ENCODE measurements at regions not wholly inside any gene's neighbourhood (a gene's known extent, or its start where the extent isn't known, plus 50 kb on each side); places are given as distances from the start of the nearest gene placed in this dataset.

DNA sequence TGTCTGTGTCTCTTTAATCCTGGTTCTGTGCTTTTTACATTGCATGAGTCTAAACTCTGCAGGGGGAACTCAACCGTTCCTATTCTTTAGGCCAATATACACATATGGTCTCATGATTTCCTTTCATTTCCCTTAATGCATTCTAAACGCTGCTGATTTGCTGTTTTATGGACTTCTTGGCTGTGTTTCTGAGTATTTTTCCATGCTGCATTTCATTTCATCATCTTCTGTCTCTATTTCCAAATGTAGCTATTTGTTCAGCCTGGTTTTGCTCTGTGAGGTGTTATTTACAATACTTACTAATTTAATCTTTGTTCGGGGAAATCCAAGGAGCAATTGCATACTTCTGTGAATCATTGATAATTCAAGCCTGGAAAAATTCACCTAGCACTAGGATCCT, 897.2 kb downstream of the TSN start:
- no peak for TF ChIP-seq POLR2A (IDR thresholded peaks at IDR 0.05; ENCODE audit: low read depth, low read length)
- no peak for TF ChIP-seq TAF1 (IDR thresholded peaks at IDR 0.05; ENCODE audit: borderline replicate concordance, low read depth, low read length)
- TF ChIP-seq POLR2AphosphoS5 (IDR thresholded peaks at IDR 0.05; ENCODE audit: low read depth, low read length): no peak
- FAIRE-seq (no peak), DNase-seq (ENCODE audit: insufficient read length) (no peak)

DNA sequence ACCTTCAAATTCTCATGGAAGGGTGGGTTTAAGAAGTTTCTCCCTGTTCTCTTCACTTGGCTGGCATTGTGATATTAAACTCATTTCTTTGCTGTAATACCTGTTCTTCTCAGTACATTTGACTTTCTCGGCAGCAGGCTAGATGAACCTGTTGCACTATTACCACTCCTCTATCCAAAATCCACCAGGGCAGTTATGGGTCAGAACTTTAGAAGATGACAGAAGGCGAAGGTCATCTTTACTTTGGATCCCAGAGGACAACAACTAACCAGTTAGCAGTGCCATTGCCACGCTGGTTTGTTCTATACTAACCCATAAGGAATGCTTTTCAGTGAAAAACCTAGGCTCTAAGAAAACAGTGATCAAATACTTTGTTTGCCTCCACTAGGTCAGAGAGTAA, 901.0 kb downstream of the TSN start:
- FAIRE-seq (peak; percentile 78), DNase-seq (ENCODE audit: insufficient read length) (no peak)
- no peak for TF ChIP-seq POLR2A (IDR thresholded peaks at IDR 0.05; ENCODE audit: low read depth, low read length)
- TF ChIP-seq TAF1 (IDR thresholded peaks at IDR 0.05; ENCODE audit: borderline replicate concordance, low read depth, low read length): no peak
- no peak for TF ChIP-seq POLR2AphosphoS5 (IDR thresholded peaks at IDR 0.05; ENCODE audit: low read depth, low read length)

DNA sequence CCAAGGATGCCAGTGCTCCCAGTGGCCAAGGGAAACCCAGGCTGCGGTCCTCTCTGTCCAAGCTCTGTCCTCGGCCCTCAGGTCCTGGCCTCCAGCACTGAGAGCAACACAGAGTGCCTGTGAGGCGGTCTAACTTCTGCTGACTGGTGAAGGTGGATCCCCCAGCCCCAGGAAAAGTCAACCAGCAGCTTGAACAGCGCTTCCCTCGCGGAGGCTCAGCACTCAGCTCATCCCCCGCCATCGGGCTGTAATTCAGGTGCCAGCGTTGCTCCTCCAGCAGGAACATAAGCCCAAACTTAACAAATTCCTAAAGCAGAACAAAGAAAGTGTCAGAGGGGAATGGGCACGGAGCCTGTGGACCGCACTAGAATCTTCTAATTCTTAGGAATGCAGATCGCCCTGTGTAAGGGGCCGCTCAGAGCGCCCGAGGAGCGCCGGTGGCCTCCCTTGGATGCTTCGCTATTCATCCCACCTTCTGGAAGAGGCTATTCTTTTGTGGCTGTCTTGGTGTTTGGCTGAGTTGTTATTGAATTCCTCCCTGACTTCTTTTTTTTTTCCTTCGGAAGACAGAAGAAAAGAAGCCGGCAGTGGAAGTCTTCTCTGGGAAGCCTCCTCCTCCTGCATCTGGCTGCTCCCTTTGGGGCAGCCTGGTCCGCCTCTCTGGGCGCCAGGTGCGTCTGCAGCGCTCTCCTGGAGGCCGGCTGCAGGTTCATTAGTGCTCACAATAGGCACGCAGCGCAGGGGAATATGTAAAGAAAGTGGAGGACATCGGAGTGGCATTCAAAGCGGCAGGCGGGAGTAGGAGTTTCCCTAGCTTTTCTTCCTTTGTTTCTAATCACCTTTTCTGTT, 905.6 kb downstream of the TSN start:
- no peak for TF ChIP-seq POLR2AphosphoS5 (IDR thresholded peaks at IDR 0.05; ENCODE audit: low read depth, low read length)
- TF ChIP-seq POLR2A (IDR thresholded peaks at IDR 0.05; ENCODE audit: low read depth, low read length): no peak
- no peak for TF ChIP-seq TAF1 (IDR thresholded peaks at IDR 0.05; ENCODE audit: borderline replicate concordance, low read depth, low read length)
- DNase-seq (ENCODE audit: insufficient read length) (no peak), FAIRE-seq (peak; percentile 14)

DNA sequence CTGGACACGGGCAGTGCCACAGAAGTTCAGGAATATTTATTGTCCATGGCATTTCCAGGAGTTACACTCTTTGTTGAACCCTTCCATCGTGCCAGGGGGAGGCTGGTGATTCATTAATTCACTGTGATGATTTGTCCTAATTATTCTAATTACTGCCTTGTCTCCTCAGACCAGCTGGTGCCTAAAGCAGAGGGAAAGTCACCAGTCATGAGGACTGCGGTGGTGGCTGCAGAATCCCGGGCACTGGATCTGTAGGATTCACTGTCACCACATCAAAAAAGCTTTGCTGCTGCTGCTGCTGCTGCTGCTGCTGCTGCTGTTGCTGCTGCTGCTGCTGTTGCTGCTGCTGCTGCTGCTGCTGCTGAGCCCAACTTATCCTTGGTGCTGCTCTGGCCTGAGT, 908.2 kb downstream of the TSN start:
- no peak for TF ChIP-seq TAF1 (IDR thresholded peaks at IDR 0.05; ENCODE audit: borderline replicate concordance, low read depth, low read length)
- TF ChIP-seq POLR2AphosphoS5 (IDR thresholded peaks at IDR 0.05; ENCODE audit: low read depth, low read length): no peak
- no peak for TF ChIP-seq POLR2A (IDR thresholded peaks at IDR 0.05; ENCODE audit: low read depth, low read length)
- FAIRE-seq (no peak), DNase-seq (ENCODE audit: insufficient read length) (no peak)

DNA sequence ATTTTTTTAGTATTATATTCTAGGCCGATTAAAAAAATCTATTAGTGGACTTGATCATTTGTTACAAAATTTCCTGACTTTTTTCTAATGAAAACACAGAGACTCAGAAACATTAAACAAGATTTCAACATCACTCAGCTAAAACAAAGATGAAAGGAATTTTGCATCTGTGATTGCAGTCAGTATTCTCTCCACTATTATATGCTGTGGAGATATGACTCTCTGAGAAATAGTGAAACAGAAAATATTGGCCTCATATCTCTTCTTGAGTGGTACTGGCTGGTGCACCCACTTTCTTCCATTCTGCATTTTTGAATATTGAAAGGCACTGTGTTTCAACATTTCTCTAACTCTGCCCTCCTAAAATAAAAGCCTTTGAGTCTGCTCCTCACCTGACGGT, 914.2 kb downstream of the TSN start:
- no peak for TF ChIP-seq POLR2A (IDR thresholded peaks at IDR 0.05; ENCODE audit: low read depth, low read length)
- TF ChIP-seq POLR2AphosphoS5 (IDR thresholded peaks at IDR 0.05; ENCODE audit: low read depth, low read length): no peak
- TF ChIP-seq TAF1 (IDR thresholded peaks at IDR 0.05; ENCODE audit: borderline replicate concordance, low read depth, low read length): no peak
- FAIRE-seq (no peak), DNase-seq (ENCODE audit: insufficient read length) (no peak)

DNA sequence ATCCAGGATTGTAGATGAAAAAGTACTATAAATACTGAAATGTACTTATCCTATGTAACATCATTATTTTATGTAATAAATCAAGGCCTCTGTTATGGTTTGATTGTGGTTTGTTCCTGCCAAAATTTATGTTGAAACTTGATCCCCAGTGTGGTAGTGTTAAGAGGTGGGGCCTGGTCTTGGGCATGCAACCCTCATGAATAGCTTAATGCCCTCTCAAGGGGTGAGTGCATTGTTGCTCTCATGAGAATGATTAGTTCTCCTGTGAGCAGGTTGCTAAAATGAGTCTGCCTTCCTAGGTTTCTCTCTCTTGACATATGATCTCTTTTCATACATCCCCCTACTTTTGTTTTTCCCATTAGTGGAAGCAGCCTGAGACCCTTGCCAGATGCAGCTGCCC, 915.4 kb downstream of the TSN start:
- FAIRE-seq: no peak
- TF ChIP-seq TAF1 (IDR thresholded peaks at IDR 0.05; ENCODE audit: borderline replicate concordance, low read depth, low read length) (no peak), POLR2AphosphoS5 (IDR thresholded peaks at IDR 0.05; ENCODE audit: low read depth, low read length) (no peak), POLR2A (IDR thresholded peaks at IDR 0.05; ENCODE audit: low read depth, low read length) (no peak)
- DNase-seq (ENCODE audit: insufficient read length): no peak

DNA sequence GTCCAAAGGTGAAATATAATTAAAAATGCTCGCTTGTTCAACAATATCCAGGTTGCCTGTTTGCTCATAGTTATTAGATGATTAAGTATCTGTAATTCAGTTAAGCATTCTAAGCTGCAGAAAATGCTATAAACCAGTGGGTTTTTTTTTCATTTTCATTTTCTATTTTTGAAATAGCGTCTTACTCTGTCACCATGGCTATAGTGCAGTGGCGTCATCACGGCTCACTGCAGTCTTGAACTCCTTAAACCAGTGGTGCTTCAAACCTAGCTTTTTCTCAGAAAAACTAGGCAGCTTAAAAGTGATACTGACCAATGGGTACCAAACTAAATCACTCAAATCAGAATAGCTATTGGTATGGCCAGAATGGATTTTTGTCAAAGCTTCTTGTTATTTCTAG, 925.2 kb downstream of the TSN start:
- no peak for DNase-seq (ENCODE audit: insufficient read length)
- no peak for TF ChIP-seq POLR2A (IDR thresholded peaks at IDR 0.05; ENCODE audit: low read depth, low read length)
- no peak for TF ChIP-seq POLR2AphosphoS5 (IDR thresholded peaks at IDR 0.05; ENCODE audit: low read depth, low read length)
- no peak for TF ChIP-seq TAF1 (IDR thresholded peaks at IDR 0.05; ENCODE audit: borderline replicate concordance, low read depth, low read length)
- no peak for FAIRE-seq

DNA sequence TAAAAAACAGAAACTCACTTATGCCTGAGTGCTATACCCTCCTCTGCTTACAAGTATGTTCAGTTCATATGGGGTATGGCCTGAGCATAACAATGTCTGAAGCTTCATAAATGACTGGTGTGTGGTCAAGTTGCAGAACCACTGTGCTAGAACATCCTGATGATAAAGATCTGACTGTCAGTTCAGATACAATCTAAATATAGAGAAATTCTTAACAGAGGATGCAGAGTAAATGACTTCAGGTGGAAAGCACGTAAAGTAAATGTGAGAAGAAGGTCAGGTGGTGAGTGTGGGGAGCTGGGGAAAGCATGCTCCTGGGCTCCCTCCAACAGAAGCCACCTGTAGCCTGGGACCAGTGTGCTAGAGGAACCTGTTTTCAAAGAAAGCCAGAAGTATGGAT, 926.2 kb downstream of the TSN start:
- DNase-seq (ENCODE audit: insufficient read length) (no peak), FAIRE-seq (peak; percentile 64)
- TF ChIP-seq POLR2AphosphoS5 (IDR thresholded peaks at IDR 0.05; ENCODE audit: low read depth, low read length) (no peak), TAF1 (IDR thresholded peaks at IDR 0.05; ENCODE audit: borderline replicate concordance, low read depth, low read length) (no peak), POLR2A (IDR thresholded peaks at IDR 0.05; ENCODE audit: low read depth, low read length) (no peak)

DNA sequence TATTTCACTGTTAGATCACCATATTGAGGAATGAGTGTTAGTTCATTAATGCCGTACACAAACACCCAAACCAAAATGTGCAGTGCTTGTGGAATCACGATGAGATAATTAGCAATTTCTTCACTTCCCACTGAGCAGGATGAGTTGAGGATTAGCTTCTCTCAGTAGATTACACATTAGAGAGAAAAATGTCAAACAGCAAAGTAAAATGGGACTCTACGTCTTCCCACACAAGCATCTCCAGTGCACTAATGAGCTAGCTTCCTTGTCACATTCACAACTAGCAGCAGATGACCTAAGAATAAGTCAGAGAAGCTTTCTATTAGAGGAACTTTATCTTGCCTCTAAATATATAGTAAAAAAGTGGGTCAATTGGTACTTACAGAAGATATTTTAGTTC, 926.9 kb downstream of the TSN start:
- peak; percentile 70 for FAIRE-seq
- DNase-seq (ENCODE audit: insufficient read length): no peak
- TF ChIP-seq TAF1 (IDR thresholded peaks at IDR 0.05; ENCODE audit: borderline replicate concordance, low read depth, low read length) (no peak), POLR2AphosphoS5 (IDR thresholded peaks at IDR 0.05; ENCODE audit: low read depth, low read length) (no peak), POLR2A (IDR thresholded peaks at IDR 0.05; ENCODE audit: low read depth, low read length) (no peak)

DNA sequence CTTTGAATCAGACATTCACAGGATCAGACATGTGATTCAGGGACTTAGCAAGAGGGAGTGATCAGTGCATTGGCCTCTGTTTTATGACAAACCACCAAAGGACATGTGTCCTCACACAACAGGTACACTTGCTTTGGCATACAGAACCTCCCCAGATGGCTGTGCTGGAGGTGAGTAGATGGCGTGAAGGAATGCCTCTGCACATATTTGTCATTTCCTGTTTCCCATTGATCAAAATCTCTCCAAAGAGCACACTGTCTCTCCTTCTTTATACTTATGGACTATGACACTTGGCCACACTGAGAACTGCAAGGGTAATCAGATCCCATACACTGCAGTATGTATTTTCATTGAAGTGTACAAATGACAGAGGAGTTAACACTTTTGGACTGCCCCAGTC, 927.6 kb downstream of the TSN start:
- FAIRE-seq: peak; percentile 27

DNA sequence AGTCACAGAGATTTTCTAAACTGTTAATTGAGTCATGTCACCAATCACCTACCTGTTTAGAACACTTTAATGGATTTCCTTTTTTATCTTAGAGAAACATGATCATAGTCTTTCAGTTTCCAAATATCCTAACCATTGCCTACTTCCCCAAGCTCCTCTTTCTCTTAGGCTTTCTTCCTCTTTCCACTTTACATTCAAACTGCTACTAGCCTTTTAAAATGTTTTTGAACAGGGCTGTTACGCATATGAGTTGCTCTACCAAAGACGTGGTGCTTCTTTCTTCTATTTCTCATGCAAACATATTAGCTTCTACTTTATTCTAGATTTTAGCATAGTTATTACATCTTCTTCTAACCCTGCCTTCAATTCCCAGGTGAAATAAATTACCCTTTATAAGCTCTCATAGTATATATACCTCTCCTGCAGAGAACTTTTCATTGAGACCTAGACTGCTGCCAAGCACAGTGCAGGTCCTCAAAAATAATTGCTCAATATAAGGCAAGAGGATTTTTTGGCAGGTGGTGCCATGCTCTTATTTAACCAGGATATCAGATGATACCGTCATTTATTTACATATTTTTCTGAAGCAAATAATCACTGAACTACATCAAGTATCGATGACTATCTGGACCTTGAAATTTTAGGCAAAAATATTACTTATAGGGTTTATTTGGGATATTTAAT, 937.1 kb downstream of the TSN start:
- TF ChIP-seq POLR2AphosphoS5 (IDR thresholded peaks at IDR 0.05; ENCODE audit: low read depth, low read length) (no peak), POLR2A (IDR thresholded peaks at IDR 0.05; ENCODE audit: low read depth, low read length) (no peak), TAF1 (IDR thresholded peaks at IDR 0.05; ENCODE audit: borderline replicate concordance, low read depth, low read length) (no peak)

More for the DNA sequence above, 927.6 kb downstream of the TSN start:
- DNase-seq (ENCODE audit: insufficient read length): no peak
- TF ChIP-seq POLR2AphosphoS5 (IDR thresholded peaks at IDR 0.05; ENCODE audit: low read depth, low read length): no peak
- TF ChIP-seq POLR2A (IDR thresholded peaks at IDR 0.05; ENCODE audit: low read depth, low read length): no peak
- TF ChIP-seq TAF1 (IDR thresholded peaks at IDR 0.05; ENCODE audit: borderline replicate concordance, low read depth, low read length): no peak

DNA sequence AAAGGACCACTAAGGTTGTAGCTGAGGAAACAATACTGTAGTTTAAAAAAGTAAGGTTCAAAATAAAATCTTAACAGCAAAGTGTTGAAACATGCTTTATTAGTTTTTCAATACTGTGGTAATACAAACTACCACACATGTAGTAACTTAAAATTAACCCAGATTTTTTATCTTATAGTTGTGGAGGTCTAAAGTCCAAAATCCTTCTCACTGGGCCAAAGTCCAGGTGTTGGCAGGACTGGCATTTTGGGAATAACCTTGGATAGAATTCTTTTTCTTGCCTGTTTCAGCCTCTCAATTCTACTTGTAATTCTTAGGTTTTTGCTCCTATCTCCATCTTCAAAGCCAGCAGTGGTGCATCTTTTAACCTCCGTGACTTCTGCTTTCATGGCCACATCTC, 942.0 kb downstream of the TSN start:
- FAIRE-seq: peak; percentile 40
- DNase-seq (ENCODE audit: insufficient read length): no peak
- TF ChIP-seq POLR2A (IDR thresholded peaks at IDR 0.05; ENCODE audit: low read depth, low read length) (no peak), TAF1 (IDR thresholded peaks at IDR 0.05; ENCODE audit: borderline replicate concordance, low read depth, low read length) (no peak), POLR2AphosphoS5 (IDR thresholded peaks at IDR 0.05; ENCODE audit: low read depth, low read length) (no peak)

More for the DNA sequence above, 937.1 kb downstream of the TSN start:
- FAIRE-seq (no peak), DNase-seq (ENCODE audit: insufficient read length) (no peak)
